SU-DHL-6 (cell line): ENCODE measurements at regions not wholly inside any gene's neighbourhood (a gene's known extent, or its start where the extent isn't known, plus 50 kb on each side); places are given as distances from the start of the nearest gene placed in this dataset.

Experiments
- H2AFZ ChIP-seq: fragments of 200-600 bp; sonication (generic); 2 replicates; pipeline ENCODE4 v1.6.1; 2014; ENCODE audit warnings: low read depth, mild to moderate bottlenecking, moderate library complexity, mixed read lengths, antibody characterized with exemption, low read length; ENCODE audit not compliant: severe bottlenecking
- H3F3A ChIP-seq: fragments of 200-600 bp; shearing (Covaris generic); 2 replicates; pipeline ENCODE4 v1.6.0; 2016; ENCODE audit warnings: antibody characterized with exemption, mild to moderate bottlenecking; ENCODE audit not compliant: insufficient read depth
- H3K27ac ChIP-seq: fragments of 200-600 bp; sonication (generic); 2 replicates; pipeline ENCODE4 v1.5.1; 2016; ENCODE audit warnings: low read depth, mild to moderate bottlenecking, low read length, moderate library complexity, mixed read lengths
- H3K27me3 ChIP-seq: fragments of 200-600 bp; sonication (generic), shearing (Covaris generic); 2 replicates; pipeline ENCODE4 v1.6.0; 2014; ENCODE audit warnings: mild to moderate bottlenecking, low read length
- H3K36me3 ChIP-seq: fragments of 200-600 bp; sonication (generic); 2 replicates; pipeline ENCODE4 v1.6.1; 2014; ENCODE audit warnings: mild to moderate bottlenecking, low read length, mixed read lengths
- H3K4me2 ChIP-seq: fragments of 300-600, 200-600 bp; shearing (Covaris generic), sonication (generic); 2 replicates; pipeline ENCODE4 v1.6.0; 2014; ENCODE audit warnings: low read length, low read depth, mild to moderate bottlenecking; ENCODE audit not compliant: poor library complexity, severe bottlenecking
- H3K4me3 ChIP-seq: fragments of 200-600 bp; sonication (generic); 2 replicates; pipeline ENCODE4 v1.5.1; 2014; ENCODE audit warnings: antibody characterized with exemption, low read length, mild to moderate bottlenecking, mixed read lengths; ENCODE audit not compliant: insufficient read depth, poor library complexity, severe bottlenecking
- H3K79me2 ChIP-seq: fragments of 200-600 bp; sonication (generic); 2 replicates; pipeline ENCODE4 v1.6.1; 2014; ENCODE audit warnings: mild to moderate bottlenecking, low read length, moderate library complexity; ENCODE audit not compliant: insufficient read depth
- H3K9ac ChIP-seq: fragments of 200-600 bp; sonication (generic); 2 replicates; pipeline ENCODE4 v1.7.0; 2014; ENCODE audit warnings: mild to moderate bottlenecking, low read length
- H3K9me2 ChIP-seq: fragments of 200-600 bp; sonication (generic); replicated peaks from 2 replicates; pipeline ENCODE4 v1.6.1; 2014; ENCODE audit warnings: low read length; ENCODE audit not compliant: insufficient read depth
- H3K9me3 ChIP-seq: fragments of 200-600 bp; sonication (generic); 2 replicates; pipeline ENCODE4 v1.6.1; 2014; ENCODE audit warnings: low read length, mixed read lengths; ENCODE audit not compliant: insufficient read depth
- H4K20me1 ChIP-seq: fragments of 200-600 bp; sonication (generic); 2 replicates; pipeline ENCODE4 v1.6.1; 2014; ENCODE audit warnings: low read depth, mild to moderate bottlenecking, antibody characterized with exemption, low read length, moderate library complexity, mixed read lengths
- CTCF ChIP-seq: fragments of 200-600 bp; sonication (generic); IDR thresholded peaks from one replicate; pipeline ENCODE4 v1.5.1; 2017; ENCODE audit warnings: antibody characterized with exemption, mild to moderate bottlenecking, low read length, moderate library complexity; ENCODE audit not compliant: insufficient read depth, poor library complexity, severe bottlenecking
- EZH2phosphoT487 ChIP-seq: fragments of 200-600 bp; sonication (generic), shearing (Covaris generic); conservative IDR thresholded peaks from 2 replicates; pipeline ENCODE4 v1.6.1; 2018; ENCODE audit warnings: mild to moderate bottlenecking, antibody characterized with exemption, low read length, moderate library complexity, mixed read lengths

- Histone ChIP-seq H3K27ac (no peak overlapping the region), H3K9ac (no peak overlapping the region), H3K4me2 (no peak overlapping the region), H3K9me2 (no peaks in the 10 kb centered on the region), H3K79me2 (no peaks in the 10 kb centered on the region), H4K20me1 (no peaks in the 10 kb centered on the region), H3K9me3 (no peaks in the 10 kb centered on the region), H2AFZ (no peak overlapping the region), H3F3A (no peaks in the 10 kb centered on the region), H3K4me3 (no peak overlapping the region), H3K27me3 (no peaks in the 10 kb centered on the region), H3K36me3 (no peaks in the 10 kb centered on the region)
- TF ChIP-seq CTCF, result no peak
- TF ChIP-seq EZH2phosphoT487, result no peak
Measured at GRCh38 chr10:78950656-78951587, 117.8 kb upstream of the ZMIZ1 start.

DNA sequence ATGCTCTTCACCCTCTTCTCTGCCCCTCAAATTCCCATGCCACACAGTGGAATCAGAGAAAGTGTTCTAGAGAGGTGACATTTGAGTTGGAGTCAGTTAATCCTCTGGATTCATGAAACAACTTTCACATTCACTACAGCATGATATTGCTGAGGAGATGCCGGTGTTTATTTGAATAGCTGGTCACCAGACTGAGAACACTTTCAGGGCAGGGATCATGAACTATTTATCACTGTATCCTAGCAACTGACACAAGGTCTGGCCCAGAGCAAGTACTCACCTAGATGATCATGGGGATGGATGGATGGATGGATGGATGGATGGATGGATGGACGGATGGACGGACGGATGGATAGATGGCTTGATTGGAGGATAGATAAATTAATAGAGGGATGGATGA lies 116.7 kb upstream of the ZMIZ1 start:
- no peak overlapping the region for H3K27ac ChIP-seq

DNA sequence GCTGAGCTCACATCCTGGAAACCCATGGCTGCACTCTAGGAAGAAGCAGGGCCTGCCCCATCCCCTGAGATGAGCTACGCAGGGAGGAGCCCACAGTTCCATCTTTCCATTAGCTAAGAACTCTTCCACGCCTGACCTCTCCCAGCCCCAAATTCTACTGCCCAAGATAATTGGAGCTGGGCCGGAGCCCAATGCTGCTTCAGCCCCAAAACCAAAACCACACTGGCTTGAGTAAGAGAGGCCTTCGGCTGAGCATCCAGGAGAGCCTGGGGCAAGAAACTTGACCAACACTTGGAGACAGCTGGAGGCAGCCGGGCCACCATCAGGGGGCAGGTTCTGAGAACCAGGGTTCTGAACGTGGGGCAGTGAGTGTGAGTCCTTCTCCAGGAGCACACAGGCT lies 116.1 kb upstream of the ZMIZ1 start:
- Histone ChIP-seq H3K79me2 (no peaks in the 10 kb centered on the region), H3K4me2 (no peak overlapping the region), H3K9me2 (no peaks in the 10 kb centered on the region), H3K9me3 (no peaks in the 10 kb centered on the region), H3F3A (no peaks in the 10 kb centered on the region), H4K20me1 (no peaks in the 10 kb centered on the region), H3K9ac (no peak overlapping the region), H2AFZ (no peak overlapping the region), H3K27ac (no peak overlapping the region), H3K36me3 (no peaks in the 10 kb centered on the region), H3K4me3 (no peak overlapping the region), H3K27me3 (no peaks in the 10 kb centered on the region)
- no peak for TF ChIP-seq CTCF
- no peak for TF ChIP-seq EZH2phosphoT487

More for the DNA sequence above, 116.7 kb upstream of the ZMIZ1 start:
- no peaks in the 10 kb centered on the region for H3K79me2 ChIP-seq
- no peak overlapping the region for H2AFZ ChIP-seq
- H3K27me3 ChIP-seq, result no peaks in the 10 kb centered on the region
- no peaks in the 10 kb centered on the region for H3K9me3 ChIP-seq
- H3K4me2 ChIP-seq, result no peak overlapping the region
- H3K9me2 ChIP-seq, result no peaks in the 10 kb centered on the region
- H3K9ac ChIP-seq, result no peak overlapping the region
- H3F3A ChIP-seq, result no peaks in the 10 kb centered on the region
- no peak overlapping the region for H3K4me3 ChIP-seq
- H3K36me3 ChIP-seq, result no peaks in the 10 kb centered on the region
- no peaks in the 10 kb centered on the region for H4K20me1 ChIP-seq
- TF ChIP-seq CTCF, result no peak
- TF ChIP-seq EZH2phosphoT487, result no peak
